ENCODE measurements at regions not wholly inside any gene's neighbourhood (a gene's known extent, or its start where the extent isn't known, plus 50 kb on each side); places are given as distances from the start of the nearest gene placed in this dataset.

GRCh38 chr12:84631020-84631419, 281.6 kb downstream of the SLC6A15 start:
- Histone ChIP-seq H3K4me1 (no peaks in the 10 kb centered on the region), H3K4me3 (no peak overlapping the region), H3K27me3 (no peaks in the 10 kb centered on the region), H3K36me3 (no peaks in the 10 kb centered on the region), H3K27ac (no peak overlapping the region), H3K9me3 (no peaks in the 10 kb centered on the region)
- TF ChIP-seq POLR2AphosphoS5 (IDR thresholded peaks at IDR 0.05) (no peak), EP300 (IDR thresholded peaks at IDR 0.05) (no peak), CTCF (IDR thresholded peaks at IDR 0.05) (no peak), POLR2A (IDR thresholded peaks at IDR 0.05) (no peak)
- DNase-seq (no peak), ATAC-seq (ENCODE audit: low FRiP score in 2 of 2) (no peak)

- no peak for ATAC-seq (ENCODE audit: low FRiP score in 2 of 2)
- no peak for TF ChIP-seq EP300 (IDR thresholded peaks at IDR 0.05)
- H3K27me3 ChIP-seq: no peaks in the 10 kb centered on the region
Observed at GRCh38 chr12:84627593-84627992, 285.0 kb downstream of the SLC6A15 start.

DNA sequence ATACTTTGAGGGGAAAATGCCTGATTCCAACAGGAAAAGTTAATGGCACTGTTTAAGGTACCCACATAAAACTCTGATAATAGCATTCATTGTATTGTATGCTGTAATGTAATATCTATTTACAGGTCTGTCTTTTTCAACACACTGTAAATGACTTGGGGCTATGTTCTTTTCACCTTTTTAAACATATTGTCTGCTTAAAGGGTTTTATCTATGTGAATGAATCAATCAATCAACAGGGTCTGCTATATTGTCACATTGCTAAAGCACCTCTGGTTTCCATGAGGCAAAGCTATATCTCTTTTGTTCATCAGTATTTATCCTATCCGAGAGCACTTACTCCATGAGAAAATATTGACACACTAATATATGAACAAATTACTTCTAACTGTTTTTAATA, 288.0 kb downstream of the SLC6A15 start:
- 84 to 85% methylated on average over 1 of the region's 1 CpG for WGBS, 2 donors
- no peak for ATAC-seq (ENCODE audit: low FRiP score in 2 of 2)

More at GRCh38 chr12:84627593-84627992, 285.0 kb downstream of the SLC6A15 start:
- Histone ChIP-seq H3K36me3 (no peaks in the 10 kb centered on the region), H3K27ac (no peak overlapping the region), H3K4me3 (no peak overlapping the region), H3K9me3 (no peaks in the 10 kb centered on the region), H3K4me1 (no peaks in the 10 kb centered on the region)
- DNase-seq: no peak
- WGBS, 2 donors: 58 to 77% methylated on average over 2 to 3 of the region's 3 CpGs

DNA sequence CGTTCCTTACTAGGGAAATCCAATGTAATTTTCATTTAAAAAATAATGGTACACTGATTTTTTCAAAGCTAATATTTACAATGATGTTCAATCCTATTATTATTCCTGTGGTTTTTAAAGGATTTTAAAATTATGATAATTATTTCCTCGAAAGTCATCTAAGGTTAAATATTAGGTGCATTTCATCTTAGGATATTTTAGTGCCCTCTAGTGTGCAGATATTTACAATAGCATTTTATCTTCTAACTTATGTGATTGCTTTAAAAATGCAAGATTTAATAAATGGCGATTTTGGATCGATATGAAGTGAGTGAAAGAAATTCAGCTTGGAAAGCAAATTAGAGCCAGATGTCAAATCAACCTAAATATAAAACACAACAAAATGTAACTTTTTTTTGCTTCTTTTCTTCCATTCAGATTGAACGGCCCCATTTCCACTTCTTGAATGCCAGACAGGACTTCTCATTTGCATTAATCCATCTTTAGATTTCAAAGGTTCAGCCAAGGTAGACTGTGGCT, 293.5 kb downstream of the SLC6A15 start:
- Histone ChIP-seq H3K27ac (no peak overlapping the region), H3K27me3 (no peaks in the 10 kb centered on the region), H3K4me3 (no peak overlapping the region), H3K9me3 (no peaks in the 10 kb centered on the region), H3K4me1 (no peaks in the 10 kb centered on the region), H3K36me3 (no peaks in the 10 kb centered on the region)
- TF ChIP-seq POLR2AphosphoS5 (IDR thresholded peaks at IDR 0.05) (no peak), CTCF (IDR thresholded peaks at IDR 0.05) (no peak), EP300 (IDR thresholded peaks at IDR 0.05) (no peak), POLR2A (IDR thresholded peaks at IDR 0.05) (no peak)
- WGBS, 2 donors: 58 to 69% methylated on average over 5 of the region's 5 CpGs
- no peak for ATAC-seq (ENCODE audit: low FRiP score in 2 of 2)
- DNase-seq: no peak

More for the DNA sequence above, 288.0 kb downstream of the SLC6A15 start:
- DNase-seq: no peak
- H3K36me3 ChIP-seq: no peaks in the 10 kb centered on the region
- no peaks in the 10 kb centered on the region for H3K4me1 ChIP-seq
- no peaks in the 10 kb centered on the region for H3K9me3 ChIP-seq
- no peak overlapping the region for H3K27ac ChIP-seq
- no peak overlapping the region for H3K4me3 ChIP-seq
- no peaks in the 10 kb centered on the region for H3K27me3 ChIP-seq
- TF ChIP-seq POLR2AphosphoS5 (IDR thresholded peaks at IDR 0.05): no peak
- TF ChIP-seq CTCF (IDR thresholded peaks at IDR 0.05): no peak
- TF ChIP-seq POLR2A (IDR thresholded peaks at IDR 0.05): no peak
- no peak for TF ChIP-seq EP300 (IDR thresholded peaks at IDR 0.05)

DNA sequence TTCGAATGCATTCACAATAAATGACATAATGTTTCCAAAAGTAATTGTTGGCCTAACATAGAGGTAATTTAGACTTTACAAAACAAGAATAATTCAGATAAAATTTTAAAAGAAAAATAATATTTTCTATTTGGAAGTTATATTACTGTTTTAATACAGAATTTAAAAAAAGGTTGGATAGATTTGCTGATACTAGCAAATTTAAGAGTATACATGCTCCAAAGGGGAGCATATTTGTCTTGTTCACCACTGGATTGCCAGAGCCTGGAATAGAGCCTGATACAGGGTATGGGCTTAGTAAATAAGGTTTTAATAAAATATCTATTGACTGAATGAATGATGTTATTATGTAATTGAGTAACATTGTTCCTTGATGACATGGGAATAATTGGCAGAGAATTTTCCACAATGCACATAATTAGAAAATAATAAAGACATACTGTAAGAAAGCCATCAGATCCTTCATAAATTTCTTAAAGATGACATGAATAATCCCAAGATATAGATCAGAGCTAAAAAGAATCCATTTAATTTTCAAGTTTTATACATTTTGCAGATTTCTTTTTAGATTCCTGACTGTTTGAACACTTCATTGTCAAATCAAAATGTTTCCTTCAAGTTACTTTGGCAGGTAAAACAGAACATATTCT, 305.3 kb downstream of the SLC6A15 start:
- WGBS, 2 donors: 85 to 87% methylated on average over 1 of the region's 1 CpG
- TF ChIP-seq CTCF (IDR thresholded peaks at IDR 0.05): no peak

More for the DNA sequence above, 305.3 kb downstream of the SLC6A15 start:
- no peaks in the 10 kb centered on the region for H3K27me3 ChIP-seq
- ATAC-seq (ENCODE audit: low FRiP score in 2 of 2) (no peak), DNase-seq (no peak)
- no peaks in the 10 kb centered on the region for H3K9me3 ChIP-seq
- no peaks in the 10 kb centered on the region for H3K4me1 ChIP-seq
- H3K4me3 ChIP-seq: no peak overlapping the region
- H3K27ac ChIP-seq: no peak overlapping the region
- H3K36me3 ChIP-seq: no peaks in the 10 kb centered on the region

All from upper lobe of left lung (tissue), 6 donors.